H9 (cell line): ENCODE measurements at regions not wholly inside any gene's neighbourhood (a gene's known extent, or its start where the extent isn't known, plus 50 kb on each side); places are given as distances from the start of the nearest gene placed in this dataset.

Experiments used
- DNase-seq: peaks from one replicate; pipeline ENCODE4 v3.0.0-alpha.2; 2017
- H2AFZ ChIP-seq: one replicate; pipeline ENCODE4 v1.6.1; 2013; ENCODE audit warnings: mild to moderate bottlenecking, low read length, control low read depth, moderate library complexity
- H2AK5ac ChIP-seq: 2 replicates; pipeline ENCODE4 v1.6.1; 2013; ENCODE audit warnings: low read length, control low read depth, mixed read lengths; ENCODE audit not compliant: insufficient read length
- H2BK120ac ChIP-seq: one replicate; pipeline ENCODE4 v1.6.1; 2013; ENCODE audit warnings: low read depth, mild to moderate bottlenecking, low read length, control low read depth, inconsistent platforms; ENCODE audit not compliant: poor library complexity, severe bottlenecking
- H2BK12ac ChIP-seq: 2 replicates; pipeline ENCODE4 v1.6.1; 2013; ENCODE audit warnings: low read length, control low read depth, mixed read lengths, low read depth; ENCODE audit not compliant: insufficient read length
- H2BK15ac ChIP-seq: 2 replicates; pipeline ENCODE4 v1.6.1; 2013; ENCODE audit warnings: low read depth, low read length, control low read depth
- H2BK20ac ChIP-seq: one replicate; pipeline ENCODE4 v1.6.1; 2013; ENCODE audit warnings: low read depth, mild to moderate bottlenecking, low read length, control low read depth, inconsistent platforms; ENCODE audit not compliant: poor library complexity, severe bottlenecking
- H2BK5ac ChIP-seq: 2 replicates; pipeline ENCODE4 v1.6.1; 2013; ENCODE audit warnings: low read length, control low read depth, mixed read lengths; ENCODE audit not compliant: insufficient read length
- H3K14ac ChIP-seq: 2 replicates; pipeline ENCODE4 v1.6.1; 2013; ENCODE audit warnings: low read length, control low read depth; ENCODE audit not compliant: insufficient read depth
- H3K18ac ChIP-seq: 2 replicates; pipeline ENCODE4 v1.6.1; 2013; ENCODE audit warnings: low read depth, mild to moderate bottlenecking, mixed read lengths, low read length, control low read depth; ENCODE audit not compliant: insufficient read length
- H3K23ac ChIP-seq: 2 replicates; pipeline ENCODE4 v1.6.1; 2013; ENCODE audit warnings: low read length, control low read depth, mixed read lengths, low read depth; ENCODE audit not compliant: insufficient read length
- H3K23me2 ChIP-seq: 2 replicates; pipeline ENCODE4 v1.6.1; 2013; ENCODE audit warnings: low read depth, mild to moderate bottlenecking, mixed read lengths, low read length, control low read depth; ENCODE audit not compliant: insufficient read length, poor library complexity, severe bottlenecking
- H3K27ac ChIP-seq: 2 replicates; pipeline ENCODE4 v1.5.1; 2013; ENCODE audit warnings: low read length, control low read depth, mixed read lengths, low read depth; ENCODE audit not compliant: insufficient read length
- H3K27me3 ChIP-seq: 2 replicates; pipeline ENCODE4 v1.6.1; 2013; ENCODE audit warnings: low read length, control low read depth, inconsistent platforms; ENCODE audit not compliant: insufficient read depth
- H3K4ac ChIP-seq: 2 replicates; pipeline ENCODE4 v1.6.1; 2013; ENCODE audit warnings: low read depth, mild to moderate bottlenecking, control low read depth, inconsistent platforms, low read length, moderate library complexity
- H3K4me1 ChIP-seq: 2 replicates; pipeline ENCODE4 v1.6.1; 2013; ENCODE audit warnings: low read length, control low read depth, inconsistent platforms; ENCODE audit not compliant: insufficient read depth
- H3K4me2 ChIP-seq: 2 replicates; pipeline ENCODE4 v1.6.1; 2013; ENCODE audit warnings: low read length, control low read depth, mixed read lengths; ENCODE audit not compliant: insufficient read length, insufficient read depth
- H3K56ac ChIP-seq: 2 replicates; pipeline ENCODE4 v1.6.1; 2013; ENCODE audit warnings: low read depth, mild to moderate bottlenecking, mixed read lengths, low read length, control low read depth; ENCODE audit not compliant: insufficient read length
- H3K79me1 ChIP-seq: 2 replicates; pipeline ENCODE4 v1.6.1; 2013; ENCODE audit warnings: low read depth, mild to moderate bottlenecking, moderate library complexity, low read length, control low read depth, inconsistent platforms; ENCODE audit not compliant: insufficient read depth, poor library complexity, severe bottlenecking
- H3K79me2 ChIP-seq: 2 replicates; pipeline ENCODE4 v1.6.1; 2013; ENCODE audit warnings: low read length, control low read depth, inconsistent platforms; ENCODE audit not compliant: insufficient read depth
- H3K9ac ChIP-seq: 2 replicates; pipeline ENCODE4 v1.6.1; 2013; ENCODE audit warnings: low read length, control low read depth, mixed read lengths; ENCODE audit not compliant: insufficient read length; ENCODE audit errors: extremely low read depth
- H3K9me3 ChIP-seq: one replicate; pipeline ENCODE4 v1.6.1; 2013; ENCODE audit warnings: low read depth, low read length, inconsistent platforms; ENCODE audit not compliant: control insufficient read depth
- H3T11ph ChIP-seq: one replicate; pipeline ENCODE4 v1.6.1; 2013; ENCODE audit warnings: mild to moderate bottlenecking, low read length, control low read depth, inconsistent platforms
- H4K20me1 ChIP-seq: one replicate; pipeline ENCODE4 v1.6.1; 2013; ENCODE audit not compliant: control insufficient read depth, insufficient read length, insufficient read depth
- H4K5ac ChIP-seq: 2 replicates; pipeline ENCODE4 v1.6.1; 2013; ENCODE audit warnings: low read depth, mild to moderate bottlenecking, mixed read lengths, low read length, control low read depth; ENCODE audit not compliant: insufficient read length
- H4K8ac ChIP-seq: replicated peaks from 2 replicates; pipeline ENCODE4 v1.6.1; 2013; ENCODE audit warnings: low read length, control low read depth, mixed read lengths, low read depth; ENCODE audit not compliant: insufficient read length
- H4K91ac ChIP-seq: 2 replicates; pipeline ENCODE4 v1.6.1; 2013; ENCODE audit warnings: low read depth, mild to moderate bottlenecking, moderate library complexity, mixed read lengths, low read length, control low read depth; ENCODE audit not compliant: insufficient read length
- H3K27ac Mint-ChIP-seq, 3 experiments: 2 replicates in 2 of 3; 3 replicates in 1 of 3; pipeline ENCODE4 v1.8.0; 2020 to 2021; ENCODE audit warnings: mixed read lengths in 3 of 3, mild to moderate bottlenecking in 1 of 3, moderate library complexity in 1 of 3
- H3K27me3 Mint-ChIP-seq: 2 replicates; pipeline ENCODE4 v1.8.0; 2021; ENCODE audit warnings: low read depth, mild to moderate bottlenecking, moderate library complexity, mixed read lengths
- H3K36me3 Mint-ChIP-seq, 3 experiments: 2 replicates in 2 of 3; 3 replicates in 1 of 3; pipeline ENCODE4 v1.8.0; 2020 to 2021; ENCODE audit warnings: low read depth in 3 of 3, mixed read lengths in 3 of 3; ENCODE audit not compliant: insufficient read depth in 1 of 3
- H3K4me1 Mint-ChIP-seq, 2 experiments: 2 replicates each; pipeline ENCODE4 v1.8.0; 2020; ENCODE audit warnings: mixed read lengths in 2 of 2
- H3K4me3 Mint-ChIP-seq, 2 experiments: 2 replicates in 1 of 2; 3 replicates in 1 of 2; pipeline ENCODE4 v1.8.0; 2020 to 2021; ENCODE audit warnings: mild to moderate bottlenecking in 2 of 2, mixed read lengths in 2 of 2, moderate library complexity in 1 of 2
- H3K9me3 Mint-ChIP-seq, 2 experiments: 2 replicates in 1 of 2; 3 replicates in 1 of 2; pipeline ENCODE4 v1.8.0; 2020; ENCODE audit warnings: mild to moderate bottlenecking in 2 of 2, mixed read lengths in 2 of 2, moderate library complexity in 1 of 2
- CTCF ChIP-seq: fragments of 200-600 bp; sonication (generic); conservative IDR thresholded peaks from 3 replicates; pipeline ENCODE4 v1.8.0; 2021; ENCODE audit warnings: antibody characterized with exemption, mild to moderate bottlenecking
- WGBS: extraction: QIAGEN DNeasy Blood & Tissue Kit; methylation state at CpG from one replicate; pipeline ENCODE4 v1.1.7; 2013; ENCODE audit warnings: missing lambda C conversion rate, low lambda C conversion rate, mixed read lengths; ENCODE audit not compliant: insufficient read length; ENCODE audit errors: extremely low coverage; 5-methylcytosine and 5-hydroxymethylcytosine counted together

- no peaks in the 10 kb centered on the region for H3K9me3 Mint-ChIP-seq
- no peak overlapping the region for H3K4ac ChIP-seq
- H2BK12ac ChIP-seq: no peak overlapping the region
- no peaks in the 10 kb centered on the region for H3K79me2 ChIP-seq
- no peak for TF ChIP-seq CTCF
- no peak overlapping the region for H2BK5ac ChIP-seq
- no peak overlapping the region for H2BK20ac ChIP-seq
- H2AK5ac ChIP-seq: no peak overlapping the region
- H2BK120ac ChIP-seq: no peak overlapping the region
- H3K9me3 ChIP-seq: no peaks in the 10 kb centered on the region
- H3K27me3 Mint-ChIP-seq: peaks cover 8% of the 10 kb centered on the region
- no peak overlapping the region for H3K4me3 Mint-ChIP-seq
- H3K56ac ChIP-seq: no peak overlapping the region
- no peak overlapping the region for H4K8ac ChIP-seq
- H3T11ph ChIP-seq: no peak overlapping the region
- H3K23me2 ChIP-seq: no peaks in the 10 kb centered on the region
- H3K79me1 ChIP-seq: no peaks in the 10 kb centered on the region
- WGBS: no CpG with 5 or more reads among the region's 32 CpGs
- H4K5ac ChIP-seq: no peak overlapping the region
- no peak overlapping the region for H3K18ac ChIP-seq
- H3K9ac ChIP-seq: no peak overlapping the region
- no peaks in the 10 kb centered on the region for H4K20me1 ChIP-seq
- no peak overlapping the region for H2BK15ac ChIP-seq
- H4K91ac ChIP-seq: no peak overlapping the region
- H3K4me1 Mint-ChIP-seq: peaks cover 14 to 20% of the 10 kb centered on the region in 2 experiments
- no peak overlapping the region for H3K27ac Mint-ChIP-seq
- no peak overlapping the region for H3K14ac ChIP-seq
- H3K27ac ChIP-seq: no peak overlapping the region
- no peak overlapping the region for H3K4me2 ChIP-seq
- H3K23ac ChIP-seq: no peak overlapping the region
- H3K36me3 Mint-ChIP-seq: no peaks in the 10 kb centered on the region
- no peaks in the 10 kb centered on the region for H3K4me1 ChIP-seq
- H2AFZ ChIP-seq: no peak overlapping the region
- H3K27me3 ChIP-seq: no peaks in the 10 kb centered on the region
- no peak for DNase-seq
Measured at GRCh38 chr22:49650336-49651241, 177.1 kb downstream of the BRD1 start.
